ENCODE measurements at regions not wholly inside any gene's neighbourhood (a gene's known extent, or its start where the extent isn't known, plus 50 kb on each side); places are given as distances from the start of the nearest gene placed in this dataset.

DNA sequence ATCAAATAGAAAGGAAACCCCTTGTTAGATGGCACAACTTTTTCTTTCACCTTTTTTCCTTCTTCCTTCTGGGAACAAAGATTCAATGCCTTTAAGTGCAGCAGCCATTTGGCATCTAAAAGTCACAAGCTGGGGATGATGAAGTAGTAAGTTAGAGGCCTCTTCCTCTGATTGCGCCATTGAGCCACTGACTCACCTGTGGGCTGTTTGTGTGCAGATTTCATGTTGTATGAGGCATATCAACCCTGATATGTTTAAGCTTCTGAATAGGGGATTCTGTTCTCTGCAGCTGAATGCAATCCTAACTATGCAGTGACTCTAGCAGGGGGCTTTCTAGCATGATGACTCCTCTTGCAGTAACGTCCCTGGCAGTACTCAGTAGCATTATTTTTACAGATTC lies 599.9 kb downstream of the CSNK1G3 start:
- WGBS: 82% methylated on average over 2 of the region's 2 CpGs
- TF ChIP-seq HNF4A (conservative IDR thresholded peaks at IDR 0.05) (no peak), YY1 (IDR thresholded peaks at IDR 0.05) (no peak), SP1 (IDR thresholded peaks at IDR 0.05) (no peak), TAF1 (conservative IDR thresholded peaks at IDR 0.05) (no peak), NR2F2 (IDR thresholded peaks at IDR 0.05) (no peak), FOXA1 (IDR thresholded peaks at IDR 0.05) (no peak)
- TF ChIP-seq, protein P1, sequence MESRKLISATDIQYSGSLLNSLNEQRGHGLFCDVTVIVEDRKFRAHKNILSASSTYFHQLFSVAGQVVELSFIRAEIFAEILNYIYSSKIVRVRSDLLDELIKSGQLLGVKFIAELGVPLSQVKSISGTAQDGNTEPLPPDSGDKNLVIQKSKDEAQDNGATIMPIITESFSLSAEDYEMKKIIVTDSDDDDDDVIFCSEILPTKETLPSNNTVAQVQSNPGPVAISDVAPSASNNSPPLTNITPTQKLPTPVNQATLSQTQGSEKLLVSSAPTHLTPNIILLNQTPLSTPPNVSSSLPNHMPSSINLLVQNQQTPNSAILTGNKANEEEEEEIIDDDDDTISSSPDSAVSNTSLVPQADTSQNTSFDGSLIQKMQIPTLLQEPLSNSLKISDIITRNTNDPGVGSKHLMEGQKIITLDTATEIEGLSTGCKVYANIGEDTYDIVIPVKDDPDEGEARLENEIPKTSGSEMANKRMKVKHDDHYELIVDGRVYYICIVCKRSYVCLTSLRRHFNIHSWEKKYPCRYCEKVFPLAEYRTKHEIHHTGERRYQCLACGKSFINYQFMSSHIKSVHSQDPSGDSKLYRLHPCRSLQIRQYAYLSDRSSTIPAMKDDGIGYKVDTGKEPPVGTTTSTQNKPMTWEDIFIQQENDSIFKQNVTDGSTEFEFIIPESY (IDR thresholded peaks at IDR 0.05): no peak
- TF ChIP-seq, protein P2, sequence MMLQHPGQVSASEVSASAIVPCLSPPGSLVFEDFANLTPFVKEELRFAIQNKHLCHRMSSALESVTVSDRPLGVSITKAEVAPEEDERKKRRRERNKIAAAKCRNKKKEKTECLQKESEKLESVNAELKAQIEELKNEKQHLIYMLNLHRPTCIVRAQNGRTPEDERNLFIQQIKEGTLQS (IDR thresholded peaks at IDR 0.05): no peak
- H3K4me3 ChIP-seq (ENCODE audit: low read depth in 1 of 3, low read length in 3 of 3): no peak overlapping the region

DNA sequence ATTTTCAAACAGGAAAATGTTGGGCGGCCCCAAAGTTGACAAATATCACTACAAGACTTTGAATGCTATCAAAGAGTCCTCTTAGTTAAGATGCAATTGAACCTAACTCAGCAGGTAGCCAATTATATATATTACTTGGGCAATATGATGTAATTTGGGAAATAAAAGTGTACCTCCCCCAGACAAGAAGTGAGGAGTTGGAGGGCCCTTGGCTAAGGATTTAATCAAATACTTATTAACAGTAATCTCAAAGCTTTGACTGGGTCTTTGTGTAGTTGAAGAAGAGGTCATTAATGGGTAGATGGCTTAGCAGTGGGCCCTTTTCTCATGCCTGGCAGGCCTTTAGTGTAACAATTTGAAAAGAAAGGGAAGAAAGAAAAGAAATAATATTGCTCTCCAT lies 599.0 kb downstream of the CSNK1G3 start:
- Histone ChIP-seq H3K9ac (ENCODE audit: low read depth in 1 of 2, low read length in 2 of 2) (no peak overlapping the region), H3K4me3 (ENCODE audit: low read depth in 1 of 3, low read length in 3 of 3) (no peak overlapping the region), H3K36me3 (ENCODE audit: control insufficient read depth in 4 of 4, insufficient read depth in 3 of 4, low read depth in 1 of 4, low read length in 3 of 4) (no peaks in the 10 kb centered on the region), H3K27me3 (ENCODE audit: control insufficient read depth in 4 of 4, insufficient read depth in 4 of 4, low read length in 3 of 4) (no peaks in the 10 kb centered on the region), H3K4me1 (ENCODE audit: control insufficient read depth in 4 of 4, insufficient read depth in 4 of 4, low read length in 3 of 4) (no peaks in the 10 kb centered on the region), H3K27ac (ENCODE audit: low read depth in 1 of 2, low read length in 2 of 2) (no peak overlapping the region), H3K9me3 (ENCODE audit: control insufficient read depth in 4 of 4, low read length in 3 of 4) (no peaks in the 10 kb centered on the region)
- TF ChIP-seq SP1 (IDR thresholded peaks at IDR 0.05) (no peak), NR2F2 (IDR thresholded peaks at IDR 0.05) (no peak), RXRA (IDR thresholded peaks at IDR 0.05) (no peak), YY1 (IDR thresholded peaks at IDR 0.05) (no peak), GABPA (IDR thresholded peaks at IDR 0.05 in 1 of 2, conservative IDR thresholded peaks at IDR 0.05 in 1 of 2) (no peak), FOXA1 (IDR thresholded peaks at IDR 0.05) (no peak), FOXA2 (IDR thresholded peaks at IDR 0.05) (no peak), TAF1 (conservative IDR thresholded peaks at IDR 0.05) (no peak), HNF4G (IDR thresholded peaks at IDR 0.05) (no peak), HNF4A (conservative IDR thresholded peaks at IDR 0.05) (no peak)
- TF ChIP-seq, protein P3, sequence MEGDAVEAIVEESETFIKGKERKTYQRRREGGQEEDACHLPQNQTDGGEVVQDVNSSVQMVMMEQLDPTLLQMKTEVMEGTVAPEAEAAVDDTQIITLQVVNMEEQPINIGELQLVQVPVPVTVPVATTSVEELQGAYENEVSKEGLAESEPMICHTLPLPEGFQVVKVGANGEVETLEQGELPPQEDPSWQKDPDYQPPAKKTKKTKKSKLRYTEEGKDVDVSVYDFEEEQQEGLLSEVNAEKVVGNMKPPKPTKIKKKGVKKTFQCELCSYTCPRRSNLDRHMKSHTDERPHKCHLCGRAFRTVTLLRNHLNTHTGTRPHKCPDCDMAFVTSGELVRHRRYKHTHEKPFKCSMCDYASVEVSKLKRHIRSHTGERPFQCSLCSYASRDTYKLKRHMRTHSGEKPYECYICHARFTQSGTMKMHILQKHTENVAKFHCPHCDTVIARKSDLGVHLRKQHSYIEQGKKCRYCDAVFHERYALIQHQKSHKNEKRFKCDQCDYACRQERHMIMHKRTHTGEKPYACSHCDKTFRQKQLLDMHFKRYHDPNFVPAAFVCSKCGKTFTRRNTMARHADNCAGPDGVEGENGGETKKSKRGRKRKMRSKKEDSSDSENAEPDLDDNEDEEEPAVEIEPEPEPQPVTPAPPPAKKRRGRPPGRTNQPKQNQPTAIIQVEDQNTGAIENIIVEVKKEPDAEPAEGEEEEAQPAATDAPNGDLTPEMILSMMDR (IDR thresholded peaks at IDR 0.05; ENCODE audit: low read depth, low read length, missing input control): no peak
- TF ChIP-seq, protein P2 (IDR thresholded peaks at IDR 0.05): no peak
- DNase-seq (ENCODE audit: low spot score): no peak
- WGBS: 90% methylated on average over 1 of the region's 1 CpG

More for the DNA sequence above, 599.9 kb downstream of the CSNK1G3 start:
- no peak overlapping the region for H3K9ac ChIP-seq (ENCODE audit: low read depth in 1 of 2, low read length in 2 of 2)
- H3K4me1 ChIP-seq (ENCODE audit: control insufficient read depth in 4 of 4, insufficient read depth in 4 of 4, low read length in 3 of 4): no peaks in the 10 kb centered on the region
- H3K27me3 ChIP-seq (ENCODE audit: control insufficient read depth in 4 of 4, insufficient read depth in 4 of 4, low read length in 3 of 4): no peaks in the 10 kb centered on the region
- no peak for DNase-seq (ENCODE audit: low spot score)
- no peak overlapping the region for H3K27ac ChIP-seq (ENCODE audit: low read depth in 1 of 2, low read length in 2 of 2)
- no peaks in the 10 kb centered on the region for H3K9me3 ChIP-seq (ENCODE audit: control insufficient read depth in 4 of 4, low read length in 3 of 4)
- H3K36me3 ChIP-seq (ENCODE audit: control insufficient read depth in 4 of 4, insufficient read depth in 3 of 4, low read depth in 1 of 4, low read length in 3 of 4): no peaks in the 10 kb centered on the region

DNA sequence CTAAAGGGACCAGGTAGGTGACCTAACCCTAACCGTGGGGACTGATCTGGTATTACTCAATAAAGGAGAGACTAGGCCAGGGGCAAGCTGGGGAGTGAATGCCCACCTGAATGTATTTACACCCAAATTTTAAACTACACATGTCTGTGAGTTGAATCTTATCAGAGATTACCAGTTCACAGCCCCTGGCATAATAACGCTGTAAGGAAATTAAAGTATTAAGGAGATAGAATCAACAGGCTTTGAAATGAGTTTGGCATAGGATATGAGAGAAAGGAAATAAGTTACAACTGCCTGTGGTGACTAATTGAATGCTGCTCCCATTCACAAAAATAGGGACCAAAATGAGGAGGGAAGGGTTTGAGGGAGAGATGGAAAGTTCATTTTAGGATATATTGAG lies 593.3 kb downstream of the CSNK1G3 start:
- Histone ChIP-seq H3K9me3 (ENCODE audit: control insufficient read depth in 4 of 4, low read length in 3 of 4) (no peaks in the 10 kb centered on the region), H3K27me3 (ENCODE audit: control insufficient read depth in 4 of 4, insufficient read depth in 4 of 4, low read length in 3 of 4) (no peaks in the 10 kb centered on the region), H3K36me3 (ENCODE audit: control insufficient read depth in 4 of 4, insufficient read depth in 3 of 4, low read depth in 1 of 4, low read length in 3 of 4) (no peaks in the 10 kb centered on the region), H3K4me3 (ENCODE audit: low read depth in 1 of 3, low read length in 3 of 3) (no peak overlapping the region), H3K4me1 (ENCODE audit: control insufficient read depth in 4 of 4, insufficient read depth in 4 of 4, low read length in 3 of 4) (no peaks in the 10 kb centered on the region), H3K27ac (ENCODE audit: low read depth in 1 of 2, low read length in 2 of 2) (no peak overlapping the region), H3K9ac (ENCODE audit: low read depth in 1 of 2, low read length in 2 of 2) (no peak overlapping the region)
- DNase-seq (ENCODE audit: low spot score): no peak
- 86% methylated on average over 2 of the region's 2 CpGs for WGBS
- no peak for TF ChIP-seq FOXA2 (IDR thresholded peaks at IDR 0.05)
- no peak for TF ChIP-seq JUND (IDR thresholded peaks at IDR 0.05)
- TF ChIP-seq SP1 (IDR thresholded peaks at IDR 0.05): no peak
- no peak for TF ChIP-seq RXRA (IDR thresholded peaks at IDR 0.05)
- TF ChIP-seq, protein P4, sequence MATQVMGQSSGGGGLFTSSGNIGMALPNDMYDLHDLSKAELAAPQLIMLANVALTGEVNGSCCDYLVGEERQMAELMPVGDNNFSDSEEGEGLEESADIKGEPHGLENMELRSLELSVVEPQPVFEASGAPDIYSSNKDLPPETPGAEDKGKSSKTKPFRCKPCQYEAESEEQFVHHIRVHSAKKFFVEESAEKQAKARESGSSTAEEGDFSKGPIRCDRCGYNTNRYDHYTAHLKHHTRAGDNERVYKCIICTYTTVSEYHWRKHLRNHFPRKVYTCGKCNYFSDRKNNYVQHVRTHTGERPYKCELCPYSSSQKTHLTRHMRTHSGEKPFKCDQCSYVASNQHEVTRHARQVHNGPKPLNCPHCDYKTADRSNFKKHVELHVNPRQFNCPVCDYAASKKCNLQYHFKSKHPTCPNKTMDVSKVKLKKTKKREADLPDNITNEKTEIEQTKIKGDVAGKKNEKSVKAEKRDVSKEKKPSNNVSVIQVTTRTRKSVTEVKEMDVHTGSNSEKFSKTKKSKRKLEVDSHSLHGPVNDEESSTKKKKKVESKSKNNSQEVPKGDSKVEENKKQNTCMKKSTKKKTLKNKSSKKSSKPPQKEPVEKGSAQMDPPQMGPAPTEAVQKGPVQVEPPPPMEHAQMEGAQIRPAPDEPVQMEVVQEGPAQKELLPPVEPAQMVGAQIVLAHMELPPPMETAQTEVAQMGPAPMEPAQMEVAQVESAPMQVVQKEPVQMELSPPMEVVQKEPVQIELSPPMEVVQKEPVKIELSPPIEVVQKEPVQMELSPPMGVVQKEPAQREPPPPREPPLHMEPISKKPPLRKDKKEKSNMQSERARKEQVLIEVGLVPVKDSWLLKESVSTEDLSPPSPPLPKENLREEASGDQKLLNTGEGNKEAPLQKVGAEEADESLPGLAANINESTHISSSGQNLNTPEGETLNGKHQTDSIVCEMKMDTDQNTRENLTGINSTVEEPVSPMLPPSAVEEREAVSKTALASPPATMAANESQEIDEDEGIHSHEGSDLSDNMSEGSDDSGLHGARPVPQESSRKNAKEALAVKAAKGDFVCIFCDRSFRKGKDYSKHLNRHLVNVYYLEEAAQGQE (IDR thresholded peaks at IDR 0.05): no peak
- TF ChIP-seq GABPA (IDR thresholded peaks at IDR 0.05 in 1 of 2, conservative IDR thresholded peaks at IDR 0.05 in 1 of 2): no peak
- TF ChIP-seq FOXA1 (IDR thresholded peaks at IDR 0.05): no peak
- TF ChIP-seq, protein P2 (IDR thresholded peaks at IDR 0.05): no peak
- TF ChIP-seq, protein P5, sequence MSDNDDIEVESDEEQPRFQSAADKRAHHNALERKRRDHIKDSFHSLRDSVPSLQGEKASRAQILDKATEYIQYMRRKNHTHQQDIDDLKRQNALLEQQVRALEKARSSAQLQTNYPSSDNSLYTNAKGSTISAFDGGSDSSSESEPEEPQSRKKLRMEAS (IDR thresholded peaks at IDR 0.05): no peak
- TF ChIP-seq, protein P3 (IDR thresholded peaks at IDR 0.05; ENCODE audit: low read depth, low read length, missing input control): no peak
- TF ChIP-seq HNF4G (IDR thresholded peaks at IDR 0.05): no peak
